NOMO-1 treated with DMSO at 0.1 percent for 48 hours (cell line): ENCODE measurements at regions not wholly inside any gene's neighbourhood (a gene's known extent, or its start where the extent isn't known, plus 50 kb on each side); places are given as distances from the start of the nearest gene placed in this dataset.
A peak's percentile ranks its signal among the peaks of the same experiment; 100 is the strongest.

Experiments
- DNase-seq: peaks from one replicate; lab custom pipeline; 2025; ENCODE audit not compliant: unreplicated experiment; lab: John Stamatoyannopoulos, UW

- no peak for DNase-seq
Observed at GRCh38 chr15:61639491-61639890, 410.4 kb upstream of the RORA start.

- DNase-seq = no peak
Observed at GRCh38 chr15:61634837-61635236, 405.7 kb upstream of the RORA start.

DNA sequence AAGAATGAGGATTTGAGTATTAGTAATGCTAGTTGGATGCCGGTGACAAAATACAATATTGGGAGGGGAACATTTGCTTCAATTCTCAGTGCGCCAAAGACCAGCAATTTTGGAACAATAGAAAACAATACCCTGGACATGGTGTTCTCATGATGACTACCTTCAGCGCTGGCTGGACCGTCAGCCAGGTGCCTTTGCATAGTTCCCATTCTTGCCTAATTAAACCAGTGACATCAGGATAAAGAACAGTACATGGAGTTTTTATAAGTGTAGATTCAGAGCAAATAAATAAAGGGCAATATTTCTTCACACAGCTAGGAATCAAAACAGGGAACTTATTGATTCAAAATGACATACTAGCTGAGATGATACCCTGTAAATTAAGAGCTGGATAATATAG lies 404.8 kb upstream of the RORA start:
- DNase-seq = no peak

- no peak for DNase-seq
Observed at GRCh38 chr15:61629269-61629668, 400.2 kb upstream of the RORA start.

GRCh38 chr15:61624950-61625349 lies 395.8 kb upstream of the RORA start:
- no peak for DNase-seq

DNA sequence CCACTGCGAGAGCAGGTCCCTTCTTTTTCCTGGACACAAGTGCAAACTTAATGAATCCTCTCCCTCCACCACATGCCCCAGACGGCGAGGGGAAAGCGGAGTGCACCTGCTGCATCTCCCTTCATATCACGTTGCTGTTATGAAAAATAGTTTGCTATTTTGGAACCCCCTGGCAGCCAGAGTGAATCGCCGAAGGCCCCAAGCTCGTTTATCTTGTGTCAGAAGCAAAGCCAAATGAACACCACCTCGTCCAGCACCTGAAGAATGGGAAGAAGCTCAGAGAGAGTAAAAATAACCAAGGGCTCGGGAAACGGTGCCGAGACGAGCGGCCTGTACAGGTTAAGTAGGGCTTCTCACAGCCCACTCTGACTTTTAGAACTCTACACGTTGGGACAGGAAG lies 394.6 kb upstream of the RORA start:
- no peak for DNase-seq

GRCh38 chr15:61621865-61622264 lies 392.8 kb upstream of the RORA start:
- no peak for DNase-seq

GRCh38 chr15:61621146-61621545 lies 392.0 kb upstream of the RORA start:
- DNase-seq = no peak

- no peak for DNase-seq
Observed at GRCh38 chr15:61620151-61620550, 391.0 kb upstream of the RORA start.

GRCh38 chr15:61613729-61614128 lies 384.6 kb upstream of the RORA start:
- DNase-seq = no peak

DNA sequence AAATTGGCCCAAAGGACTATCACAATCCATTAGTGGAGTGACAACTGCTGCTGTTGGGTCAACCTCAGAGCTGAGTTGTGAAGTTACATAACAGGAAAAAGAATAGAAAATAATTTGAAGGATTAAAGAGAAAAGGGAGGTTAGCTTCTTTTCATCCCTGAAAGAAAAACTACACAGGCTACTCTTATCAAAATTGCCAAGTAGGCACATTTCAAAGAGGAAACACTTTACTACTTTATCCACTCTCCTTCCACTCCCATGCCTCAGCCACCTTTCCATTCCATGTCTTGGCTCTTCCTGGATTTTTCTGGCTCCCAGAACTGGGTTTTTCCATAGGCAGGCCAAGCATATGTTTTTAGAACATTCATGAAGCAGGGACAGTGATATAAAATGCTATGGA lies 384.0 kb upstream of the RORA start:
- no peak for DNase-seq

DNA sequence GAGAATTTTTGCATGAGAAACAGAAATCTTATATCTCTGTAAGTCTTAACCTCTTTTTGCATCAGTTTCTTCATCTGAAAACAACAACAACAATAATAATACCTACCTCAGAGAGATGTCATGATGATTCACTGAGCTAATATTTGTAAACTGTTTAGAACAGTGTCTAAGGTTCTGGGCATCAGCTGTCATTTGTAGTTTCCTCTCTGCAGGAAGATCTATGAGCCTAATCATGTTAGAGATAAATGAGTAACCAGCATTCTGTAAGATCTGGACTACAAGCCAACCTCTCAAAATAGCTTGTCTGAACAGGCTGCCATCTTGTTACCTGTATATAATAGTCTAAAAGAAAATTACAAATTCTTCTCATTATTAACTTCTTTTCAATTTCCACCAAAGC lies 383.0 kb upstream of the RORA start:
- DNase-seq = no peak

DNA sequence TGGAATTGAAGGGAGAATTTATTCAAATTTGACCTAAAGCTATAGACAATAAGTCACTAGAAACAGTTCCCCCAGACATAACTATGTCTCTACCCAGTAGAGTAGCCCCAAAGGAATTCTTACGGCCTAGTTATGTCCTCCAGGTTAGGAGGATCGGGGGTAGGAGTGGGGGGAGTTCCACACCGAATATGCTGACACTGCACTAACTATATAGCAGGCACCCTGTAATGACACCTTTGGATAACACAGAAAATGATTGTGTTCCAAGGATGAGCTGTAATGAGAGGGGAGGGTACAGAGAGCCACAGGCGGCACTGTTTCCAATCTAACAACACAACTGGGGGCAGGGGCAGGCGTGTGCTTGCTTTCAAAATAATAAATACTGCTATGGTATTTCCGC lies 376.2 kb upstream of the RORA start:
- DNase-seq = no peak

- no peak for DNase-seq
Observed at GRCh38 chr15:61598655-61599054, 369.6 kb upstream of the RORA start.

DNA sequence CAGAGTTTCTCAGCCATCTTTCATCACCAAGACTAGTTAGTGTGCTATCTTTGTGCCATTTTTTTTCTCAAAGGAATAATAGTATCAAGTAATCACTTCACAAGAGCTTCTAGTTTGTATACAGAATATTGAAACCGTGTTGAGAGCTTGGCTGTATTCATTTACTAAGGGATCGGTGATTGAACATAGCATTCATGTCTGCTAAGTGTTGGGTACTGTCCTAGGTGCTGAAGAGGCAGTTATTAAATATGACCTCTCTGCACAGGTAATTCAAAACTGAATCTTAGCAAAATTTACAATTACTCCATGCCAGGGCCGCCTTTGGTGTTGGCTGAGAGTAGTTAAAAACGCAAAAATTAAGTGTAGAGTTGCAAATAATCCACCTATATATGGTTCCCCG lies 355.3 kb upstream of the RORA start:
- DNase-seq = no peak

DNA sequence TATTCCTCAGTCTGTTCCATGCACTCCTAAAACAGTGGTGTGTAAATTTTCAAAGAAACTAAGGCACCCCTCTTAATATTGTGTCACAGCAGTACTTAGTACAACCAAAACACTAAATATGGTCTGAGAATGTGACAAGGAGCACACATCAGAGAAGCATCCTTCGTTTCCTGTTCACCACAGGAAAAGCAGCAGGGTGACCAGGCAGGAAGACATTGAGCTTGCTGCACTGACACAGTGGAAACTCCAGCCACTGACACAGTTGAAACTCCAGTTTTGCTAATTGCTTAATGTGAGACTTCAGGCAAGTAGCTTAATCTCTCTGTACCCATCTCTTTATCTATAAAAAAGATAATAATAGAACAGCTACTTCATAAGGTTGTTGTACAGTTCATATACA lies 353.0 kb upstream of the RORA start:
- no peak for DNase-seq

DNA sequence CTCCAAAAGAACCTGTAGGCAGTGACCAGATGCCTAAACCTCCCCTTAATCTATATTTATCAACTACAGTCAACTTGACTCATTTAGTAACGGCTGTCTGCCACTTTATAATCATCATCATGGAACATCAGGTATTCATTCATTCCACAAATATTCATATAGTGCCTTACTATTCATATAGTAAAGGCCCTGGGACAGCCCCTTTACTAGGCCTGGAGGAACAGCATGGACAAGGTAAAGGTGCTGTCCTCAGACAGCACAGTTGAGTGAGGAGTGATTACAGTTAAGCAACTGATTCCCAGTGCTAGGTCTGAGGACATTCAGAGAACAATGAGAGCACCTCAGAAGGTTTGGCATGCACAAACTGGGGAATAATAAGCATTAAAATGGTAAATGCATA lies 346.5 kb upstream of the RORA start:
- DNase-seq = no peak

DNA sequence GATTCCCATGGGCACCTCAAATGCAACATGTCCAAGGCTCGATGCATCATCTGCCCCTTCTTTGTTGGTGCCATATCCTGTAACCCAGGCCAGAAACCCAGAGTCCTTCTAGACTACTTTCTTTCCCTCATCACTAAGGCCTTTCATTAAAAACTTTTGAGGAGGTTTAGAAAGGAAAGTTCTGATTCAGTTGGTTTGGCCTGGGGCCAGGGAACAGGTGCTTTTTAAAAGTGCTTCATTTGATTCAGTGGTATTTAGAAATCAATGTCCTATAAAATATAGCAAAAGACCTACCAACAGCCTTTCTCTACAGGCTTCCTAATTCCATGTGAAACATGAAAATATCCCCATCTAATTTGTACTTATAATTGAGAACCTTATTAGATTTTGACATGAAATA lies 341.9 kb upstream of the RORA start:
- DNase-seq = no peak

DNA sequence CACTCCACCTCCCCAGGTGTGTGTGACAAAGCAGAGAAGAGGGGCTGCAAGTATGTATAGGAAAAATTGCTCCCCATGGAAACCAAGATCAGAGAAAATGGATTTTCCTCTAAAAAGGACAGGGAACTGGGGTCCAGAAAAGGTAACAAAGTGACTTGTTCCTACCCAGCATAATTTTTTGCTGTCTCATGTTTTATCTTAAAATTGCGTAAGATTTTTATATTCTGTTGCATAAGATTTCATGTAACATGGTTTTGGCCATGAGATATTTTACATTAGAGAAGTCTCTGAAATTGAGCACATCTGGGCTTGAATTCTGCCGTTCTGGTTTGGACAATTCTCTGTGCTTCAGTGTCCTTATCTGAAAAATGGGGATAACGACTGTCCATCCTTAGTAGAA lies 335.7 kb upstream of the RORA start:
- peak; percentile 4 for DNase-seq

DNA sequence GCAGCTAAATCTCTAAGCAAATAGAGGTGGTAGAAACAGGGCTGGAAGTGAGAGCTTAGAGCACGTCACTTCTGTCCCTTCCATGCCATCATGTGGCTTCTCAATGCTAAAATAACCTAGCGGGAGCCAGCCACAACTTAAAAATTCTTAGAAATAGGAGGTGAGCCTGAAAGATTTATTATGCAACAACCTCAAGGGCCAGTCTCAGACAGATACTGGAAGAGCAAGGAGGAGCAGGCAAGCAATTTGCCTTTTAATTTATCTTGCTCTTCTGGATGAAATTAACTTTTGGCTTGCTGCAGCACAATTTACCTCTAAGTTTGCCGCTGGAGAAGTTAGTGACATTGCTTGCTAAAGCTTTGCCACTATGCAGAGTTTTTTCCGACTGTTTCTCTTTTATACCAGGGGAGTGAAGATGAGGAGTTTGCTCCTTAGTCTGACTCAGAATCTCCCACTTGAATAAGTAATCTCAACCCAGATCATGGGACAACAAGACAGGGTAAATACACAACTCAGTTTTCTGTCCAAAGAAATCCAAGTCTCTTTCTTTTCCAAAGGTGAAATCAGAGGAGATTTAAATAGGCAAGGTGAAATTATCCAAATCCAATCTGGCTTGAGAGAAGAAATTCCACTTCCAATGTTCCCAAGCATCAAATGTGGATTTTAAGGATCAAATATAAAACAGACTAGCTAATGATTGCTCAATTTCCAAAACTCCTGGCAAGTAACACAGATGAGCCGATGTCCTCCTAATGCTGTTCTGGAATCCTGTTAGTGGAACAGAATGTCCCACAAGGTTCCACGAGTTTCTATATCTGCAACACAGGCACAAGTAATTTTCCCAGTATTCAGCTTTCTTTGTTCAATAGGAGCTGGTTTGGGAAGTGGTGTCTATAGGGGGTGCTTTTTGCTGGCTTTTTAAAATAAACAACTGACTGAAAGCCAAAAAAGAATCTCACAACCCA lies 329.4 kb upstream of the RORA start:
- no peak for DNase-seq

DNA sequence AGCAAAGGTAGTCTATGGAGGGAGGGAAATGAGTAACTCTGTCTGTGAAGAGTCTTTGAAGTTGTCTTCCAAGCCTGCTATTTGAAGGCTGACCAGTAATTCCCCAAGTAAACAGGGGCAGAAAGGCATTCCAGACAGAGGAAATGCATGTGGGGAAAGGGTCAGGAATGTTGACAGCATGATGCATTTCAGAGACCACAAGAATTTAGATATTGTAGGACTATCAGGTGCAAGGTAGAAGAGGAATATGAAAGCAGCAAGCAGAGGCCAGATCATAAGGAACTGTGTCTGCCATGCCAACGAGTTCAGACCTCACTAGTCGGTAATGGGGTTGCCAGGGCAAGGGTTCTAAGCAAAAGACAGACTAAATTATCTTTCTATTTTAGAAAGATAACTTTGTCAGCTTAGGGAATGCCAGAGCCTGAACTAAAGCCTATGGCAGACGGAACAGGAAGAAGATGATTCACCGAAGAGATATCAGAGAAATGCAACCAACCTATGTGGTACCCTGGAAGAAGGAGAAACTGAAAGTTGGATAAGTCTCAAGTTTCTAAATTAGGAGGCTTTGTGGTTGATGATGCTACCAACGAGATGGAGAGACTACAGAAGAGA lies 327.0 kb upstream of the RORA start:
- DNase-seq = no peak

- DNase-seq = no peak
Observed at GRCh38 chr15:61549727-61550126, 320.6 kb upstream of the RORA start.

GRCh38 chr15:61545763-61546162 lies 316.7 kb upstream of the RORA start:
- no peak for DNase-seq
